T-cell (primary cell): ENCODE measurements at regions not wholly inside any gene's neighbourhood (a gene's known extent, or its start where the extent isn't known, plus 50 kb on each side); places are given as distances from the start of the nearest gene placed in this dataset.
"Not testable (repeated sequence)": the region's sequence is repeated elsewhere in the genome, so short reads cannot be mapped to it uniquely, and the experiment has no call there.

Experiments
- ATAC-seq, 4 experiments: fragments of 200-7000 bp in 3 of 4; fragments of 150-1000 bp in 1 of 4; cut with Tn5 transposase; replicated peaks in 1 of 4; 1 replicate in 3 of 4; 2 replicates in 1 of 4; pipeline ENCODE4 v1.10.0; 2021; ENCODE audit warnings: moderate library complexity in 3 of 4, mild to moderate bottlenecking in 2 of 4, moderate number of reproducible peaks in 1 of 4
- CTCF ChIA-PET, 2 donors: fragments of 300-600 bp; sonication (Branson Sonifier 250); formaldehyde crosslinking; loops; one replicate each; lab custom pipeline; 2022; ENCODE audit warnings: antibody characterized with exemption in 2 of 2; lab: Charles Lee
- POLR2A ChIA-PET, 2 donors: fragments of 300-600 bp; sonication (Branson Sonifier 250); formaldehyde crosslinking; loops; one replicate each; lab custom pipeline; 2022; ENCODE audit warnings: antibody characterized with exemption in 2 of 2; lab: Charles Lee
- DNase-seq, 35 experiments: peaks; one replicate each; pipeline versions ENCODE4 v3.0.0 to v3.0.0-alpha.2; 2013 to 2023
- H3K27ac ChIP-seq: one replicate; pipeline ENCODE4 v1.5.1; 2013; ENCODE audit warnings: low read length
- H3K27me3 ChIP-seq, 2 experiments: replicated peaks in 1 of 2; 1 replicate in 1 of 2; 2 replicates in 1 of 2; pipeline versions ENCODE4 v1.6.1 to v1.7.0; 2013; ENCODE audit warnings: low read length in 1 of 2, mixed read lengths in 1 of 2; ENCODE audit not compliant: control insufficient read depth in 2 of 2, insufficient read depth in 2 of 2; ENCODE audit errors: extremely low read depth in 1 of 2
- H3K36me3 ChIP-seq, 2 donors: 1 replicate in 1 of 2; 2 replicates in 1 of 2; pipeline versions ENCODE4 v1.6.1 to v1.7.0; 2013; ENCODE audit warnings: low read length in 1 of 2; ENCODE audit not compliant: control insufficient read depth in 2 of 2, insufficient read depth in 1 of 2; ENCODE audit errors: extremely low read depth in 1 of 2
- H3K4me1 ChIP-seq, 2 experiments: 1 replicate in 1 of 2; 2 replicates in 1 of 2; pipeline versions ENCODE4 v1.6.1 to v1.7.0; 2013; ENCODE audit warnings: low read length in 2 of 2, mixed read lengths in 1 of 2; ENCODE audit not compliant: insufficient read depth in 2 of 2, control insufficient read depth in 1 of 2; ENCODE audit errors: extremely low read depth in 1 of 2
- H3K4me3 ChIP-seq, 2 donors: 1 replicate in 1 of 2; 2 replicates in 1 of 2; pipeline versions ENCODE4 v1.5.1 to v1.7.0; 2013; ENCODE audit warnings: mild to moderate bottlenecking in 2 of 2, low read length in 1 of 2, moderate library complexity in 1 of 2; ENCODE audit not compliant: control insufficient read depth in 1 of 2; ENCODE audit errors: extremely low read depth in 1 of 2
- H3K9me3 ChIP-seq: 2 replicates; pipeline ENCODE4 v1.7.0; 2013
- H3K27ac Mint-ChIP-seq, 2 donors: one replicate each; pipeline ENCODE4 v1.8.0; 2020 to 2021; ENCODE audit warnings: mild to moderate bottlenecking in 2 of 2, mixed read lengths in 2 of 2
- H3K27me3 Mint-ChIP-seq, 2 donors: one replicate each; pipeline ENCODE4 v1.8.0; 2021 to 2022; ENCODE audit warnings: mixed read lengths in 2 of 2
- H3K36me3 Mint-ChIP-seq: one replicate; pipeline ENCODE4 v1.8.0; 2021; ENCODE audit warnings: mixed read lengths
- H3K4me1 Mint-ChIP-seq, 3 donors: one replicate each; pipeline ENCODE4 v1.8.0; 2020 to 2022; ENCODE audit warnings: mixed read lengths in 3 of 3, mild to moderate bottlenecking in 1 of 3
- H3K4me3 Mint-ChIP-seq, 3 donors: one replicate each; pipeline ENCODE4 v1.8.0; 2020 to 2022; ENCODE audit warnings: mild to moderate bottlenecking in 3 of 3, mixed read lengths in 3 of 3, moderate library complexity in 3 of 3
- H3K9me3 Mint-ChIP-seq, 3 donors: one replicate each; pipeline ENCODE4 v1.8.0; 2020 to 2022; ENCODE audit warnings: mixed read lengths in 3 of 3
- WGBS: methylation state at CpG from one replicate; pipeline ENCODE4 v1.1.5; 2013; ENCODE audit warnings: missing lambda C conversion rate; ENCODE audit not compliant: insufficient coverage; 5-methylcytosine and 5-hydroxymethylcytosine counted together

DNA sequence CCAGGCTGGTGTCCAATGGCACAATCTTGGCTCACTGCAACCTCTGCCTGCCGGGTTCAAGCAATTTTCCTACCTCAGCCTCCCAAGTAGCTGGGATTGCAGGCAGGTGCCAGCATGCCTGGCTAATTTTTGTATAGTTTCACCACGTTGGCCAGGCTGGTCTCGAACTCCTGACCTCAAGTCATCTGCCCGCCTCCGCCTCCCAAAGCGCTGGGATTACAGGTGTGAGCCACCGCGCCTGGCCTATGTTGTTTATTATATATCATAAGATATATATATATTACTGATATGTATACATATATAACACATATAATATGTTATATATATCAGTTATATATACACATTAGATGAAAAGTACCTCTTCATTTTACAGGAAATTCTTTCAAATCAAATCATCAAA is 914.7 kb downstream of the FOXD4L5 start:
- H3K27me3 ChIP-seq, H3K4me1 Mint-ChIP-seq, ATAC-seq, H3K36me3 ChIP-seq, POLR2A ChIA-PET, H3K9me3 ChIP-seq, H3K27ac ChIP-seq, H3K9me3 Mint-ChIP-seq, DNase-seq, H3K27ac Mint-ChIP-seq, H3K4me1 ChIP-seq, H3K4me3 ChIP-seq, CTCF ChIA-PET, H3K27me3 Mint-ChIP-seq, H3K36me3 Mint-ChIP-seq, H3K4me3 Mint-ChIP-seq: not testable (repeated sequence)
- WGBS: no CpG with 5 or more reads among the region's 8 CpGs

DNA sequence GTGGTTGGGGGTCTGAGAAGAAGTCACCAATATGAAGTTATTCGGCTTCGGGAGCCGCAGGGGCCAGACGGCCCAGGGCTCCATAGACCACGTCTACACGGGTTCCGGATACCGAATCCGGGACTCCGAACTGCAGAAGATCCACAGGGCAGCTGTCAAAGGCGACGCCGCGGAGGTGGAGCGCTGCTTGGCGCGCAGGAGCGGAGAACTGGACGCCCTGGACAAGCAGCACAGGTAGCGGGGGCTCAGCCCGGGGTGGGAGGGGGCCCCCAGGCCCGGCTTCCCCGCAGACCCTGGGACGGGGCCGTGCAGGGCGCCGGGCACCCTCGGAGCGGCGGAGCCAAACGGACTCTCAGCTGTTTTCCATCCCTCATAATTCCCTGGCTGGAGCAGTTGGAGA is 915.4 kb downstream of the FOXD4L5 start:
- H3K4me3 Mint-ChIP-seq, H3K4me1 Mint-ChIP-seq, CTCF ChIA-PET, H3K36me3 Mint-ChIP-seq, H3K36me3 ChIP-seq, H3K9me3 Mint-ChIP-seq, H3K27ac Mint-ChIP-seq, H3K4me3 ChIP-seq, H3K4me1 ChIP-seq, POLR2A ChIA-PET, H3K27me3 ChIP-seq, H3K27me3 Mint-ChIP-seq, H3K27ac ChIP-seq, H3K9me3 ChIP-seq: not testable (repeated sequence)
- peak in 1 of 35 experiments; percentile 12 for DNase-seq
- peak in 1 of 4 experiments; percentile 27 for ATAC-seq
- no CpG with 5 or more reads among the region's 31 CpGs for WGBS

GRCh38 chr9:64369114-64369513 is 915.9 kb downstream of the FOXD4L5 start:
- H3K9me3 ChIP-seq, H3K4me1 ChIP-seq, H3K36me3 ChIP-seq, H3K36me3 Mint-ChIP-seq, CTCF ChIA-PET, H3K9me3 Mint-ChIP-seq, H3K27me3 Mint-ChIP-seq, H3K4me1 Mint-ChIP-seq, H3K4me3 ChIP-seq, H3K27me3 ChIP-seq, H3K27ac Mint-ChIP-seq, H3K27ac ChIP-seq, POLR2A ChIA-PET: not testable (repeated sequence)
- no CpG with 5 or more reads among the region's 44 CpGs for WGBS
- DNase-seq (peak in 33 of 35 experiments; percentile 5 to 82 (median 63)), ATAC-seq (peak; percentile 98 to 100 (median 100))
- peak overlapping the region in 2 of 3 donors; percentile 21 to 51 for H3K4me3 Mint-ChIP-seq

GRCh38 chr9:64368644-64368942 is 916.4 kb downstream of the FOXD4L5 start:
- H3K9me3 ChIP-seq, H3K9me3 Mint-ChIP-seq, H3K36me3 Mint-ChIP-seq, CTCF ChIA-PET, H3K27ac ChIP-seq, ATAC-seq, H3K27me3 Mint-ChIP-seq, H3K4me1 ChIP-seq, H3K27me3 ChIP-seq, DNase-seq, POLR2A ChIA-PET, H3K4me1 Mint-ChIP-seq, H3K27ac Mint-ChIP-seq, H3K36me3 ChIP-seq: not testable (repeated sequence)
- peak overlapping the region in 2 of 3 donors; percentile 69 to 70 for H3K4me3 Mint-ChIP-seq
- WGBS: no CpG with 5 or more reads among the region's 16 CpGs
- peak overlapping the region in 1 of 2 donors; percentile 21 for H3K4me3 ChIP-seq

DNA sequence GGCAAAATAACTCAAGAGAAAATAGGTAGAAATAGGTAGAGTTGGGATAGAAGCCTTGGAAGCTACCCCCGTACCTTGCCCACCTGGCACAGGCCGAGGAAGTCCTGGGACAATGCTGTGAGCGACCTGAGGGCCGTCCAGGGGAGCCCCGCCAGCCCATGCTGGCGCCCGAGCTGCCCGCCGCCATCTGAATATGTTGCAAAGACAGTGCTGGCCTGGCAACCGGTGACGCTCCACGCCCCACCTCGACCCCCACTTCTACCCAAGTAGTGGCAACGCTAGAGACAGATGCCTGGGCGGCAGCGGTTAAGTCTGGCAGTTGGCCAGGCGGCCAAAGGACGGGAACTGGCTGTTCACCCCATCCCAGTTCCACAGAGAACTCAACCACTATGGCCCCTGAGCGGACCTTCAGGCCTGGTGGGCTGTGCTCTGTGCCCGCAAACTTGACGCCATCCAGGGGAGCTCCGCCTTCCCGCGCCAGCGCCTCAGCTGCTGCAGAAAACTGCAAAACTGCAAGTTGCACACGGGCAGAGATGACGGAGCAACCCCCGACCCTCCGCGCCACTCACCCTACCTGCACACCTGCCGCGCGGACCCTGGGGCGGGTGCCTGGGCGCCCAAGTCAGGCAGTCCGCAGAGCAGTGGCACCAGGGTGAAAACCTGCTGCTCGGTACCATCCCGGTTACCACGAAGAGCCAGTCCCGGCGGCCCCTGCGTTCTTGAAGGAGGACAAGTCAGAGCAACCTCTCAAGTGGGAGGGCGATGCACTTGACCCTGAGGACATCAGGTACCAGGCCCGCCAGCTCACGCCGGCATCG is 917.0 kb downstream of the FOXD4L5 start:
- H3K4me3 ChIP-seq: peak overlapping the region in 1 of 2 donors; percentile 21
- no CpG with 5 or more reads among the region's 47 CpGs for WGBS
- ATAC-seq, H3K36me3 Mint-ChIP-seq, H3K27ac ChIP-seq, POLR2A ChIA-PET, H3K4me1 Mint-ChIP-seq, H3K36me3 ChIP-seq, H3K4me1 ChIP-seq, H3K9me3 Mint-ChIP-seq, H3K27me3 ChIP-seq, H3K27me3 Mint-ChIP-seq, CTCF ChIA-PET, H3K27ac Mint-ChIP-seq, H3K9me3 ChIP-seq: not testable (repeated sequence)
- H3K4me3 Mint-ChIP-seq: peak overlapping the region in 2 of 3 donors; percentile 69 to 70
- DNase-seq: peak in 6 of 35 experiments; percentile 1 to 12 (median 8)
